IMR-90 (cell line): ENCODE measurements at regions not wholly inside any gene's neighbourhood (a gene's known extent, or its start where the extent isn't known, plus 50 kb on each side); places are given as distances from the start of the nearest gene placed in this dataset.

ENCODE experiments used
- ATAC-seq: fragments of 200-7000 bp; cut with Tn5 transposase; 2 replicates; pipeline ENCODE4 v1.9.1; 2020; ENCODE audit warnings: low read depth, mild to moderate bottlenecking, moderate library complexity
- BruUV-seq: library from RNA; stranded (reverse); fragments of 400-500 nt; replicated peaks from 2 replicates; lab custom pipeline; 2021; lab: Mats Ljungman, UMichigan
- CTCF ChIA-PET: fragments of 300-600 bp; formaldehyde crosslinking; extraction: SDS; loops from one replicate; lab custom pipeline; 2021; ENCODE audit warnings: antibody characterized with exemption; lab: Yijun Ruan, JAX
- POLR2A ChIA-PET: fragments of 300-600 bp; sonication (Branson Sonifier 250); formaldehyde crosslinking; loops from one replicate; lab custom pipeline; 2022; ENCODE audit warnings: antibody characterized with exemption; ENCODE audit not compliant: unreplicated experiment; lab: Charles Lee
- DNase-seq: peaks from one replicate; pipeline ENCODE4 v3.0.0; 2013
- H2AFZ ChIP-seq: replicated peaks from 2 replicates; pipeline ENCODE3; 2013; ENCODE audit warnings: low read length, mild to moderate bottlenecking; ENCODE audit not compliant: poor library complexity
- H2AK5ac ChIP-seq: 2 replicates; pipeline ENCODE4 v1.6.1; 2013; ENCODE audit warnings: low read depth, low read length, inconsistent platforms
- H2AK9ac ChIP-seq: replicated peaks from 2 replicates; pipeline ENCODE3; 2013; ENCODE audit warnings: mild to moderate bottlenecking, low read depth, low read length, moderate library complexity; ENCODE audit not compliant: poor library complexity
- H2BK120ac ChIP-seq: 2 replicates; pipeline ENCODE4 v1.6.1; 2013; ENCODE audit warnings: low read depth, low read length, inconsistent platforms
- H2BK15ac ChIP-seq: 3 replicates; pipeline ENCODE4 v1.6.1; 2013; ENCODE audit warnings: low read depth, low read length, inconsistent platforms
- H2BK20ac ChIP-seq: 2 replicates; pipeline ENCODE4 v1.6.1; 2013; ENCODE audit warnings: low read depth, mild to moderate bottlenecking, inconsistent platforms, low read length, moderate library complexity
- H2BK5ac ChIP-seq: 2 replicates; pipeline ENCODE4 v1.6.1; 2013; ENCODE audit warnings: mild to moderate bottlenecking, low read depth, low read length, inconsistent platforms; ENCODE audit not compliant: poor library complexity, severe bottlenecking
- H3K14ac ChIP-seq: replicated peaks from 2 replicates; pipeline ENCODE4 v1.6.1; 2013; ENCODE audit warnings: low read depth, low read length, inconsistent platforms
- H3K18ac ChIP-seq: 2 replicates; pipeline ENCODE4 v1.6.1; 2013; ENCODE audit warnings: low read depth, low read length, control low read depth
- H3K23ac ChIP-seq: 2 replicates; pipeline ENCODE4 v1.6.1; 2013; ENCODE audit warnings: low read depth, low read length, inconsistent platforms
- H3K27ac ChIP-seq: 2 replicates; pipeline ENCODE4 v1.5.1; 2013; ENCODE audit warnings: mild to moderate bottlenecking, control low read depth, low read length; ENCODE audit not compliant: insufficient read depth
- H3K27me3 ChIP-seq: 2 replicates; pipeline ENCODE4 v1.6.1; 2013; ENCODE audit warnings: low read length; ENCODE audit not compliant: control insufficient read depth, insufficient read depth
- H3K36me3 ChIP-seq: 2 replicates; pipeline ENCODE4 v1.6.1; 2013; ENCODE audit warnings: low read length, mixed read lengths; ENCODE audit not compliant: control insufficient read depth, insufficient read depth
- H3K4ac ChIP-seq: 2 replicates; pipeline ENCODE4 v1.6.1; 2013; ENCODE audit warnings: low read depth, low read length, inconsistent platforms
- H3K4me1 ChIP-seq: 2 replicates; pipeline ENCODE4 v1.6.1; 2013; ENCODE audit warnings: low read length, mixed read lengths; ENCODE audit not compliant: control insufficient read depth, insufficient read depth
- H3K4me2 ChIP-seq: 2 replicates; pipeline ENCODE4 v1.6.1; 2013; ENCODE audit warnings: low read depth, mild to moderate bottlenecking, control low read depth, low read length, moderate library complexity
- H3K4me3 ChIP-seq: 2 replicates; pipeline ENCODE4 v1.5.1; 2013; ENCODE audit warnings: low read depth, mild to moderate bottlenecking, control low read depth, low read length, moderate library complexity; ENCODE audit not compliant: insufficient read depth
- H3K56ac ChIP-seq: 2 replicates; pipeline ENCODE4 v1.6.1; 2013; ENCODE audit warnings: low read length, inconsistent platforms; ENCODE audit not compliant: insufficient read depth; ENCODE audit errors: extremely low read depth
- H3K79me1 ChIP-seq, 2 experiments: 2 replicates each; pipeline ENCODE4 v1.6.1; 2013; ENCODE audit warnings: low read length in 2 of 2, inconsistent platforms in 1 of 2, low read depth in 1 of 2
- H3K9ac ChIP-seq: 2 replicates; pipeline ENCODE4 v1.6.1; 2013; ENCODE audit warnings: low read depth, low read length, control low read depth
- H3K9me1 ChIP-seq: 2 replicates; pipeline ENCODE4 v1.6.1; 2013; ENCODE audit warnings: low read length, inconsistent platforms; ENCODE audit not compliant: insufficient read depth
- H3K9me3 ChIP-seq: 2 replicates; pipeline ENCODE4 v1.6.1; 2013; ENCODE audit warnings: low read length; ENCODE audit not compliant: control insufficient read depth, insufficient read depth
- H4K20me1 ChIP-seq: 2 replicates; pipeline ENCODE4 v1.6.1; 2013; ENCODE audit warnings: low read length, inconsistent platforms; ENCODE audit not compliant: insufficient read depth
- H4K5ac ChIP-seq: 2 replicates; pipeline ENCODE4 v1.6.1; 2013; ENCODE audit warnings: mild to moderate bottlenecking, low read depth, low read length, control low read depth
- H4K8ac ChIP-seq, 2 experiments: 2 replicates each; pipeline ENCODE4 v1.6.1; 2013; ENCODE audit warnings: low read depth in 2 of 2, low read length in 2 of 2, control low read depth in 1 of 2, inconsistent platforms in 1 of 2
- H4K91ac ChIP-seq: 2 replicates; pipeline ENCODE4 v1.6.1; 2013; ENCODE audit warnings: low read depth, low read length, inconsistent platforms; ENCODE audit not compliant: insufficient read depth
- BHLHE40 ChIP-seq: fragments of 150-350 bp; IDR thresholded peaks from 2 replicates; pipeline ENCODE4 v1.6.1; 2016; ENCODE audit warnings: mild to moderate bottlenecking, low read depth, low read length
- WGBS, 2 experiments: methylation state at CpG; one replicate each; pipeline versions ENCODE4 v1.1.5 to v1.1.7; 2013; ENCODE audit warnings: missing lambda C conversion rate in 2 of 2; ENCODE audit not compliant: insufficient read length in 1 of 2; ENCODE audit errors: extremely low coverage in 2 of 2; 5-methylcytosine and 5-hydroxymethylcytosine counted together
- dilution Hi-C: fragments of 300-500 bp; cut with HindIII; formaldehyde crosslinking; loops from one replicate; pipeline ENCODE4 v1.14.3; 2018; ENCODE audit warnings: low sequenced_read_pairs; ENCODE audit not compliant: unreplicated experiment
- in situ Hi-C: fragments of 300-500 bp; cut with MboI; formaldehyde crosslinking; loops from 3 replicates; pipeline ENCODE4 v1.14.3; 2019; ENCODE audit warnings: low sequenced_read_pairs, inconsistent platforms, mixed read lengths
- intact Hi-C: fragments of 100-400 bp; cut with micrococcal nuclease; formaldehyde crosslinking; loops from 2 replicates; pipeline ENCODE4 v1.10.0; 2022
- TF ChIP-seq, protein P1 (sequence below): fragments of 150-350 bp; IDR thresholded peaks from 2 replicates; pipeline ENCODE4 v1.6.1; 2017; ENCODE audit warnings: mild to moderate bottlenecking, antibody characterized with exemption, low read length, low read depth
- TF ChIP-seq, protein P2 (sequence below): fragments of 150-350 bp; IDR thresholded peaks from 2 replicates; pipeline ENCODE4 v1.6.1; 2016; ENCODE audit warnings: low read depth, mild to moderate bottlenecking, low read length, moderate library complexity, borderline replicate concordance

DNA sequence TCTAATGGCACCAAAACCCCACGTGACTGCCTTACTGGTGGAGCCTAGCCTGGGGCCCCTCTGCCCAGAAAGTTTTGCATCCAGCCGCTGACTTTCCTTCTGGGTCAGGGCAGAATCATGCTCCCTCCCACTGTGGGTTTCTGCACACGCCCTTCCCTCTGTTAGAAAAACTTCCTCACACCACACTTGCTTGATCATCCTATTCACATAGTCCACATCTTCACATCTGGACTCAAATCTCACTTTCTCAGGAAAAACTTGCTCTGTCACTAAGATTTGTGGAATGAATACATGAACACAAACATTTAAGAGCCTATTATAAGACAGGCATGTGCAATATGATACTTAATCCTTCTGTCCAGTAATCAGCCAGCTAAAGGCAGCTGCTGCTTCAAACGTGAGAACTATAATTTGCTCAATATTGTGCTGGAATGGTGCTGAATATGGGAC, 274.7 kb downstream of the RND3 start:
- H3K9me1 ChIP-seq: peaks cover 5% of the 10 kb centered on the region; the same call in 1 of the 2 replicates
- H3K27ac ChIP-seq: peak overlapping the region; percentile 60; the same call in 1 of the 2 replicates
- H4K91ac ChIP-seq: peak overlapping the region; percentile 57; the same call in 1 of the 2 replicates
- H2BK5ac ChIP-seq: peak overlapping the region; percentile 1
- WGBS, 2 experiments: 60% methylated on average over 1 of the region's 4 CpGs; no CpG with 5 or more reads in 1 of the 2 experiments
- H2AK5ac ChIP-seq: peak overlapping the region; percentile 13
- CTCF ChIA-PET: interaction anchor here (0.6 to 1.1 kb wide), 3 partner anchors 9 to 575 kb away, joined by 3 read pairs; no protein-coding TSS in a partner anchor
- ATAC-seq (peak; percentile 28), DNase-seq (peak; percentile 77)
- H4K5ac ChIP-seq: peak overlapping the region; percentile 73; the same call in 1 of the 2 replicates
- no peaks in the 10 kb centered on the region for H3K9me3 ChIP-seq
- H3K36me3 ChIP-seq: no peaks in the 10 kb centered on the region
- H3K79me1 ChIP-seq: no peaks in the 10 kb centered on the region
- H2BK120ac ChIP-seq: peak overlapping the region; percentile 63; the same call in 1 of the 2 replicates
- peak overlapping the region; percentile 39; the same call in 1 of the 3 replicates for H2BK15ac ChIP-seq
- intact Hi-C loops (loop anchor here (5.0 kb wide), 3 partner anchors 255 to 615 kb away; no protein-coding TSS in a partner anchor), dilution Hi-C loops (no loop called here), in situ Hi-C loops (no loop called here)
- H3K18ac ChIP-seq: peak overlapping the region; percentile 62
- peak overlapping the region; percentile 19 for H2AFZ ChIP-seq
- H2AK9ac ChIP-seq: no peak overlapping the region
- H3K23ac ChIP-seq: no peak overlapping the region
- H4K20me1 ChIP-seq: no peaks in the 10 kb centered on the region
- no peak overlapping the region for H3K9ac ChIP-seq
- H3K4me3 ChIP-seq: no peak overlapping the region
- POLR2A ChIA-PET: no interaction called here
- H3K4me1 ChIP-seq: peaks cover 18% of the 10 kb centered on the region
- peak overlapping the region; percentile 4; the same call in 1 of the 2 replicates for H3K14ac ChIP-seq
- peak overlapping the region; percentile 69 for H2BK20ac ChIP-seq
- no TSS peak for BruUV-seq
- TF ChIP-seq, protein P1, sequence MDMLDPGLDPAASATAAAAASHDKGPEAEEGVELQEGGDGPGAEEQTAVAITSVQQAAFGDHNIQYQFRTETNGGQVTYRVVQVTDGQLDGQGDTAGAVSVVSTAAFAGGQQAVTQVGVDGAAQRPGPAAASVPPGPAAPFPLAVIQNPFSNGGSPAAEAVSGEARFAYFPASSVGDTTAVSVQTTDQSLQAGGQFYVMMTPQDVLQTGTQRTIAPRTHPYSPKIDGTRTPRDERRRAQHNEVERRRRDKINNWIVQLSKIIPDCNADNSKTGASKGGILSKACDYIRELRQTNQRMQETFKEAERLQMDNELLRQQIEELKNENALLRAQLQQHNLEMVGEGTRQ: peak; percentile 21; the same call in 1 of the 2 replicates
- TF ChIP-seq, protein P2, sequence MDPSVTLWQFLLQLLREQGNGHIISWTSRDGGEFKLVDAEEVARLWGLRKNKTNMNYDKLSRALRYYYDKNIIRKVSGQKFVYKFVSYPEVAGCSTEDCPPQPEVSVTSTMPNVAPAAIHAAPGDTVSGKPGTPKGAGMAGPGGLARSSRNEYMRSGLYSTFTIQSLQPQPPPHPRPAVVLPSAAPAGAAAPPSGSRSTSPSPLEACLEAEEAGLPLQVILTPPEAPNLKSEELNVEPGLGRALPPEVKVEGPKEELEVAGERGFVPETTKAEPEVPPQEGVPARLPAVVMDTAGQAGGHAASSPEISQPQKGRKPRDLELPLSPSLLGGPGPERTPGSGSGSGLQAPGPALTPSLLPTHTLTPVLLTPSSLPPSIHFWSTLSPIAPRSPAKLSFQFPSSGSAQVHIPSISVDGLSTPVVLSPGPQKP: no peak
- peak; percentile 36; the same call in 1 of the 2 replicates for TF ChIP-seq BHLHE40
- H4K8ac ChIP-seq: 0 out of 4 replicates have a peak overlapping the region, but pooled peaks of 1 of the 2 experiments have one; percentile 49
- H3K56ac ChIP-seq: no peak overlapping the region
- peak overlapping the region; percentile 47 for H3K4me2 ChIP-seq
- H3K4ac ChIP-seq: peak overlapping the region; percentile 42; the same call in 1 of the 2 replicates
- no peaks in the 10 kb centered on the region for H3K27me3 ChIP-seq
